ENCODE measurements at regions not wholly inside any gene's neighbourhood (a gene's known extent, or its start where the extent isn't known, plus 50 kb on each side); places are given as distances from the start of the nearest gene placed in this dataset.

- in situ Hi-C loops (cut with MboI; ENCODE audit: low pct_unique_long_range_greater_than_20kb, low sequenced_read_pairs, unreplicated experiment): loop anchor here (25.0 kb wide), 1 partner anchor 494 kb away; no protein-coding TSS in a partner anchor
- no peak for DNase-seq (ENCODE audit: low spot score)
- TF ChIP-seq CTCF (IDR thresholded peaks at IDR 0.05; ENCODE audit: extremely low read depth, insufficient read depth, missing control alignments): no peak
Observed at GRCh38 chr14:94717808-94718207, 52.1 kb downstream of the GSC start.

GRCh38 chr14:94716976-94717375 is 52.9 kb downstream of the GSC start:
- TF ChIP-seq CTCF (IDR thresholded peaks at IDR 0.05; ENCODE audit: extremely low read depth, insufficient read depth, missing control alignments): no peak
- in situ Hi-C loops (cut with MboI; ENCODE audit: low pct_unique_long_range_greater_than_20kb, low sequenced_read_pairs, unreplicated experiment): loop anchor here (25.0 kb wide), 1 partner anchor 495 kb away; no protein-coding TSS in a partner anchor
- no peak for DNase-seq (ENCODE audit: low spot score)

GRCh38 chr14:94713115-94713514 is 56.8 kb downstream of the GSC start:
- DNase-seq (ENCODE audit: low spot score): no peak
- TF ChIP-seq CTCF (IDR thresholded peaks at IDR 0.05; ENCODE audit: extremely low read depth, insufficient read depth, missing control alignments): no peak
- in situ Hi-C loops (cut with MboI; ENCODE audit: low pct_unique_long_range_greater_than_20kb, low sequenced_read_pairs, unreplicated experiment): loop anchor here (25.0 kb wide), 1 partner anchor 499 kb away; no protein-coding TSS in a partner anchor

- TF ChIP-seq CTCF (IDR thresholded peaks at IDR 0.05; ENCODE audit: extremely low read depth, insufficient read depth, missing control alignments): no peak
- no peak for DNase-seq (ENCODE audit: low spot score)
- in situ Hi-C loops (cut with MboI; ENCODE audit: low pct_unique_long_range_greater_than_20kb, low sequenced_read_pairs, unreplicated experiment): loop anchor here (25.0 kb wide), 1 partner anchor 502 kb away; no protein-coding TSS in a partner anchor
Observed at GRCh38 chr14:94710731-94711130, 59.2 kb downstream of the GSC start.

GRCh38 chr14:94707494-94707893 is 62.4 kb downstream of the GSC start:
- no peak for TF ChIP-seq CTCF (IDR thresholded peaks at IDR 0.05; ENCODE audit: extremely low read depth, insufficient read depth, missing control alignments)
- no peak for DNase-seq (ENCODE audit: low spot score)
- in situ Hi-C loops (cut with MboI; ENCODE audit: low pct_unique_long_range_greater_than_20kb, low sequenced_read_pairs, unreplicated experiment): loop anchor here (25.0 kb wide), 1 partner anchor 505 kb away; no protein-coding TSS in a partner anchor

- in situ Hi-C loops (cut with MboI; ENCODE audit: low pct_unique_long_range_greater_than_20kb, low sequenced_read_pairs, unreplicated experiment): loop anchor here (25.0 kb wide), 1 partner anchor 506 kb away; no protein-coding TSS in a partner anchor
- no peak for TF ChIP-seq CTCF (IDR thresholded peaks at IDR 0.05; ENCODE audit: extremely low read depth, insufficient read depth, missing control alignments)
- no peak for DNase-seq (ENCODE audit: low spot score)
Observed at GRCh38 chr14:94706133-94706532, 63.8 kb downstream of the GSC start.
